Gastrocnemius medialis (tissue), 4 donors: ENCODE measurements at regions not wholly inside any gene's neighbourhood (a gene's known extent, or its start where the extent isn't known, plus 50 kb on each side); places are given as distances from the start of the nearest gene placed in this dataset.

Source experiments
- POLR2A ChIP-seq, 2 donors: fragments of 450-650 bp; IDR thresholded peaks; one replicate each; pipeline ENCODE4 v1.6.1; 2017; ENCODE audit warnings: antibody characterized with exemption in 2 of 2, mild to moderate bottlenecking in 2 of 2, moderate library complexity in 2 of 2
- TF ChIP-seq, protein P1 (sequence below), 5 experiments: fragments of 450-650 bp in 3 of 5; fragments of 200-600 bp in 2 of 5; sonication (generic) in 2 of 5; IDR thresholded peaks in 4 of 5; conservative IDR thresholded peaks in 1 of 5; 1 replicate in 4 of 5; 2 replicates in 1 of 5; pipeline ENCODE4 v1.5.1; 2016 to 2019; ENCODE audit warnings: antibody characterized with exemption in 5 of 5, mild to moderate bottlenecking in 3 of 5, moderate library complexity in 3 of 5

DNA sequence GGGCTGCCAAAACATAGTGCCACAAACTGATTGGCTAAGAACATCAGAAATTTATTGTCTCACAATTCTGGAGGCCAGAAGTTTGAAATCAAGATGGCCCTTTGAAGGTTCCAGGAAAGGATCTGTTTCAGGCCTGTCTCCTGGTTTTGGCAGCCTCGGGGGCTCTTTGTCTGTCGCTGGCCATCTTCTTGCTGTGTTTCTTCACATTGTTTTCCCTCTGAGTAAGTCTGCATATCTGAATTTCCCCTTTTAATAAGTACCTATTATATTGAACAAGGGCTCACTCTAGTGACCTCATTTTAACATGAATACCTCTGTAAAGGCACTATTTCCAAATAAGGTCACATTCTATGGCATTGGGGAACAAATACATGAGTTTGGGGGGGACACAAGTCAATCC, 467.1 kb upstream of the MGAT4C start:
- TF ChIP-seq, protein P1, sequence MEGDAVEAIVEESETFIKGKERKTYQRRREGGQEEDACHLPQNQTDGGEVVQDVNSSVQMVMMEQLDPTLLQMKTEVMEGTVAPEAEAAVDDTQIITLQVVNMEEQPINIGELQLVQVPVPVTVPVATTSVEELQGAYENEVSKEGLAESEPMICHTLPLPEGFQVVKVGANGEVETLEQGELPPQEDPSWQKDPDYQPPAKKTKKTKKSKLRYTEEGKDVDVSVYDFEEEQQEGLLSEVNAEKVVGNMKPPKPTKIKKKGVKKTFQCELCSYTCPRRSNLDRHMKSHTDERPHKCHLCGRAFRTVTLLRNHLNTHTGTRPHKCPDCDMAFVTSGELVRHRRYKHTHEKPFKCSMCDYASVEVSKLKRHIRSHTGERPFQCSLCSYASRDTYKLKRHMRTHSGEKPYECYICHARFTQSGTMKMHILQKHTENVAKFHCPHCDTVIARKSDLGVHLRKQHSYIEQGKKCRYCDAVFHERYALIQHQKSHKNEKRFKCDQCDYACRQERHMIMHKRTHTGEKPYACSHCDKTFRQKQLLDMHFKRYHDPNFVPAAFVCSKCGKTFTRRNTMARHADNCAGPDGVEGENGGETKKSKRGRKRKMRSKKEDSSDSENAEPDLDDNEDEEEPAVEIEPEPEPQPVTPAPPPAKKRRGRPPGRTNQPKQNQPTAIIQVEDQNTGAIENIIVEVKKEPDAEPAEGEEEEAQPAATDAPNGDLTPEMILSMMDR (IDR thresholded peaks at IDR 0.05 in 4 of 5, conservative IDR thresholded peaks at IDR 0.05 in 1 of 5): no peak
- TF ChIP-seq POLR2A (IDR thresholded peaks at IDR 0.05): no peak
